Activated naive CD8-positive, alpha-beta T cell treated with anti-CD3 and anti-CD28 coated beads, Interleukin-2, amount 10 ng/mL, durations not matched to agents 7 days and 5 days (primary cell): ENCODE measurements at regions not wholly inside any gene's neighbourhood (a gene's known extent, or its start where the extent isn't known, plus 50 kb on each side); places are given as distances from the start of the nearest gene placed in this dataset.
"Not testable (repeated sequence)": the region's sequence is repeated elsewhere in the genome, so short reads cannot be mapped to it uniquely, and the experiment has no call there.

Experiments used
- ATAC-seq: fragments of 150-1000 bp; cut with Tn5 transposase; one replicate; pipeline ENCODE4 v1.10.0; 2021; ENCODE audit warnings: low read depth, moderate library complexity
- POLR2A ChIA-PET: fragments of 350-600 bp; sonication (Branson Sonifier 250); formaldehyde crosslinking; loops from one replicate; lab custom pipeline; 2021; ENCODE audit warnings: antibody characterized with exemption; lab: Charles Lee
- DNase-seq: peaks from one replicate; pipeline ENCODE4 v3.0.0; 2021
- H3K27ac Mint-ChIP-seq: one replicate; pipeline ENCODE4 v1.8.0; 2022; ENCODE audit warnings: mild to moderate bottlenecking, mixed read lengths
- H3K27me3 Mint-ChIP-seq: one replicate; pipeline ENCODE4 v1.8.0; 2022; ENCODE audit warnings: mild to moderate bottlenecking, moderate library complexity, mixed read lengths
- H3K36me3 Mint-ChIP-seq: one replicate; pipeline ENCODE4 v1.8.0; 2021; ENCODE audit warnings: mild to moderate bottlenecking, mixed read lengths
- H3K4me1 Mint-ChIP-seq: one replicate; pipeline ENCODE4 v1.8.0; 2021; ENCODE audit warnings: mixed read lengths
- H3K4me3 Mint-ChIP-seq: one replicate; pipeline ENCODE4 v1.8.0; 2022; ENCODE audit warnings: mild to moderate bottlenecking, moderate library complexity, mixed read lengths
- H3K9me3 Mint-ChIP-seq: one replicate; pipeline ENCODE4 v1.8.0; 2021; ENCODE audit warnings: mixed read lengths

DNA sequence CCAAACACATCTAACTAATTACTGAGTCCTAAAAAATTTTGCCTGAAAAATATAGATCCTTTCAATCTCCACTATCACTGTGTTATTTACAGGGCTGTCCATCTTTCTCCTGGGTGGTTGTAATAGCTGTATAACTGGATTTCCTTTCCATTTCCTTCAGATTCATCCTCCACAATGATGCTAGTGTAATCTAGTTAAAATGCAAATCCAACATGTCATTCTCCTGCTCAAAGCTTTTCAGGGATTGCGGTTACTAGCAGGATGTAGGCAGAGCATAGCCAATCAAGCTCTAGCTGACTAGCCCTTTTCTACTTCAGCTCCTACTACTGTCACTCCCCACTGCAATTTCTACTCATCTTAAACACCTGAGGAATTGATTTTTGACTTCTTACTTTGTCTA is 283.0 kb downstream of the RAB38 start:
- H3K27me3 Mint-ChIP-seq: peaks cover 2% of the 10 kb centered on the region
- no peaks in the 10 kb centered on the region for H3K9me3 Mint-ChIP-seq
- no peak overlapping the region for H3K27ac Mint-ChIP-seq
- no peaks in the 10 kb centered on the region for H3K36me3 Mint-ChIP-seq
- DNase-seq (no peak), ATAC-seq (no peak)
- POLR2A ChIA-PET: no interaction called here
- no peaks in the 10 kb centered on the region for H3K4me1 Mint-ChIP-seq
- no peak overlapping the region for H3K4me3 Mint-ChIP-seq

DNA sequence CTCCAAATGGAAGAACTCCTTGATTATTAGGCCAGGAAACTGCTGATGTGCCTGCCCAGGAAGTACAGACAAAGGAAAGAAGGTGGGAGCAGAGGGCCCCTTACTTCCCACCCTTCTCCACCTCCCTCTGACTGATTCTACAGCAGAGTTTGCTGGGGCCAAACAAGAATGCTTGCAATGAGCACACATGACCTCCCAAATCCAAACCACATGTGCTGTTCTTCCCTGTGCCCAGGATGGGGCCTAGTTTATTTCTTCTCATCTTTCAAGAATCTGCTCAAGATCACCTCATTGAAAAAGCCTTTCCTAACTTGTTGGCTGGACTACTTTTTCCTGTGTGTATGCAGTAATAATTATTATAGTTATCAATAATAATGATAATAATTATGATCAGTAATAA is 286.1 kb downstream of the RAB38 start:
- ATAC-seq (no peak), DNase-seq (no peak)
- Mint-ChIP-seq H3K4me1 (no peaks in the 10 kb centered on the region), H3K36me3 (no peaks in the 10 kb centered on the region), H3K9me3 (no peaks in the 10 kb centered on the region), H3K27me3 (peaks cover 2% of the 10 kb centered on the region), H3K27ac (no peak overlapping the region), H3K4me3 (no peak overlapping the region)
- POLR2A ChIA-PET: no interaction called here

DNA sequence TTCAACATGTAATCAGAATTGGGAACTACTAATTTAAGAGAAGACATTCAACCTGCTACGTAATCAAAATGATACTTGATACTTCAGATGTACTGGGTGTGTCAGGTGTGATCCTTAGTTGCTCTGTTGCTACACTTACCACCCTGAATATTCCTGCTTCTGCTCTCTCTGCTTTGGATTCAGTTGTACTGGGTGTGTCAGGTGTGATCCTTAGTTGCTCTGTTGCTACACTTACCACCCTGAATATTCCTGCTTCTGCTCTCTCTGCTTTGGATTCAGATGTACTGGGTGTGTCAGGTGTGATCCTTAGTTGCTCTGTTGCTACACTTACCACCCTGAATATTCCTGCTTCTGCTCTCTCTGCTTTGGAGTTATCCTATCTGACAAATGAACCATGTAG is 290.2 kb downstream of the RAB38 start:
- H3K4me1 Mint-ChIP-seq, DNase-seq, H3K36me3 Mint-ChIP-seq, H3K27me3 Mint-ChIP-seq, ATAC-seq, H3K27ac Mint-ChIP-seq, H3K9me3 Mint-ChIP-seq, H3K4me3 Mint-ChIP-seq, POLR2A ChIA-PET: not testable (repeated sequence)

DNA sequence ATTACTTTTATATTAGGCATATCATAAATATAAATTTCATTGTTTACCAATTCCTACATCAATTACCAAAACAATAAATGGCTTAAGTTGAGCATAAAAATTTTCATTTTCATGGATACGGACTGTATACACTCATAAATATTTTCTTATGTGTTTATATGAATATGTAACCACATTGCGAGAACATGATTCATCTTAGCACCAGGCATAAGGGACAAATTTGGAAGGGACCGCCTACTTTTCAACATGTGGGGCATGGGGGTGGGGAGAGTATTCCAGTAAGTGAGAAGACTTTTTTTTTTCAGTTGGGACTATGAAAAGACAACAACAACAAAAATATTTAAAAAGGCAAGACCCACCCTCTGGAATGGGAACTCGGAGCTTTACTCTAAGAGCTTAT is 296.1 kb downstream of the RAB38 start:
- no peaks in the 10 kb centered on the region for H3K36me3 Mint-ChIP-seq
- H3K27me3 Mint-ChIP-seq: no peaks in the 10 kb centered on the region
- no peak overlapping the region for H3K27ac Mint-ChIP-seq
- POLR2A ChIA-PET: no interaction called here
- no peak overlapping the region for H3K4me3 Mint-ChIP-seq
- no peaks in the 10 kb centered on the region for H3K9me3 Mint-ChIP-seq
- DNase-seq (no peak), ATAC-seq (no peak)
- no peaks in the 10 kb centered on the region for H3K4me1 Mint-ChIP-seq

DNA sequence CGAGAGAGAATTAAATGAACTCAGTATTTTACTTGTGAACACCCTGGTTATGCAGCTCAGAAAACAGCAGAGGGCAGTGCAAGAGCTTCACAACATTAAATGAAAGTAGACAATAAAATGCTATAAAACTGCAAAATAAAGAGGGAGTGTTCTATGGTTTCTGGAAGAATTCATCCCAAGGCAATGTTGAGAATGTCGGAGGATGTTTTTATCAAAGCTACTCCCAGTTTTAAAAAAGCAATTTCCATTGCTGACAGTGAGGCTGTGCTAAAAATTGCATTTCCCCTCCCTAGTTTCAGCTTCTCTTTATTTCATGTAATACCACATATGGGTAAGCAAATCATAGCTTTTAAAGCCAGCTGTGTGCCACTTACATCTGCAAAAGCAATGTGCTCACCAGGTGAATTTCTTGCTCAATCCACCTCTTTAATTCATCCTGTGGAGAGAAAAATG is 296.8 kb downstream of the RAB38 start:
- no peaks in the 10 kb centered on the region for H3K4me1 Mint-ChIP-seq

DNA sequence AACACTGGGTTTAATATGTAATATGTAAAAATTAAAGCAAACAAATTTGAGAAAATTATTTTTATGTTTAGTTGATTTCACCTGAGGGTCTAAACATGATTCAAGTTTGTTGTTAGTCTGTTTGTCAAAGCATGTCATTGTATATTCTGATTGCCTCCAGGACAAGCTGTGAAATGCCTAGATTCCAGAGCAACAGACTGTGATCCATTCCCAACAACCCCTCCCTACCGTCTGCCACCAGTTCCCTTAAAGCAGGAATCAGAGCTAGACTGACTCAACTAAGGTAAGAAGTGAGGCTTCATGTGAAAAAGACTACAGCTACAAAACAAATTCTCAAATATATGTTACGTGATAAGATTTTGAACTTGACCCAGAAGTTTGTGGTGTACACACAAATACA is 304.2 kb downstream of the RAB38 start:
- no peaks in the 10 kb centered on the region for H3K4me1 Mint-ChIP-seq
- DNase-seq (no peak), ATAC-seq (no peak)
- H3K27me3 Mint-ChIP-seq: no peaks in the 10 kb centered on the region
- no peaks in the 10 kb centered on the region for H3K9me3 Mint-ChIP-seq
- H3K4me3 Mint-ChIP-seq: no peak overlapping the region
- H3K27ac Mint-ChIP-seq: no peak overlapping the region
- POLR2A ChIA-PET: no interaction called here
- no peaks in the 10 kb centered on the region for H3K36me3 Mint-ChIP-seq

More for the DNA sequence above, 296.8 kb downstream of the RAB38 start:
- no peak for DNase-seq
- H3K27ac Mint-ChIP-seq: no peak overlapping the region
- no peak for ATAC-seq
- no peaks in the 10 kb centered on the region for H3K9me3 Mint-ChIP-seq
- H3K27me3 Mint-ChIP-seq: no peaks in the 10 kb centered on the region
- H3K36me3 Mint-ChIP-seq: no peaks in the 10 kb centered on the region
- POLR2A ChIA-PET: no interaction called here
- no peak overlapping the region for H3K4me3 Mint-ChIP-seq

DNA sequence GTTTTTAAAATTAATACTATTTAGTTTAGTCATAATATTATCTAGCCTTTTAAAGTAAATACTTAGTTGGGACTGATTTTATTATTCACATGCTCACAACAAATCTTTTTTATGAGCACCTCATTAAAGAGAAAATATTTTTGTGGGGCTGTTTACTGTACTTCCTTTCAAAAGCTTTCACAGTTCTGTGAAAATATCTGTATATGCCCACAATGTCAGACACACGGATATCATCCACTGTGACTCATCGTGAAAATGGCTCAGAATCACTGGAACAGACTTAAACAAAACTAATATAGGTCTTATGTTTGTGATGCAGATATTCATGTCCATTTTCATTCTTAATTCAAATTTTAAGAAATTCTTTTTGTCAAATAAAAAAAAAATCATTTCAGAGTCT is 305.2 kb downstream of the RAB38 start:
- no peak for DNase-seq
- POLR2A ChIA-PET: no interaction called here
- Mint-ChIP-seq H3K27ac (no peak overlapping the region), H3K9me3 (no peaks in the 10 kb centered on the region), H3K27me3 (no peaks in the 10 kb centered on the region), H3K36me3 (no peaks in the 10 kb centered on the region), H3K4me3 (no peak overlapping the region), H3K4me1 (no peaks in the 10 kb centered on the region)
- no peak for ATAC-seq

DNA sequence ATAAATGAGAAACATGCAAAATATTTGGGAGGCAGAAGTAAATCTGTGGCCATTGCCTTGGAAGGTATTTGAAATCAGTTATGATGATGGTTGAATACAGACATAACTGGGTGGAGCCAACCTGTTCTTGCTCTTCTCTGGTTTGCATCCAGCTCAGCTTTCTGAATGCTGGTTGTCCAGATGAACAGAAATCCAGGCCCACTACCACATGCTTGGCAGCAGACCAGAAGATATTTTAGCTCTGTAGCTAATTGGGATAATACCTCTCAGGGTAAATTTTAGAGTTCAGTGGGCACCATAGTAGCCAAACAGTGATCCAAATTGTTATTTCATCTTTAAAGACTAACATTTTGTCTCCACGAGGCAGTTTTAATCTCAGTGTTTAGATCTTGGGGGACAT is 308.3 kb downstream of the RAB38 start:
- peaks cover 1% of the 10 kb centered on the region for H3K4me1 Mint-ChIP-seq
- POLR2A ChIA-PET: no interaction called here
- no peak overlapping the region for H3K27ac Mint-ChIP-seq
- H3K27me3 Mint-ChIP-seq: no peaks in the 10 kb centered on the region
- DNase-seq (no peak), ATAC-seq (no peak)
- H3K9me3 Mint-ChIP-seq: no peaks in the 10 kb centered on the region
- H3K36me3 Mint-ChIP-seq: no peaks in the 10 kb centered on the region
- H3K4me3 Mint-ChIP-seq: no peak overlapping the region

DNA sequence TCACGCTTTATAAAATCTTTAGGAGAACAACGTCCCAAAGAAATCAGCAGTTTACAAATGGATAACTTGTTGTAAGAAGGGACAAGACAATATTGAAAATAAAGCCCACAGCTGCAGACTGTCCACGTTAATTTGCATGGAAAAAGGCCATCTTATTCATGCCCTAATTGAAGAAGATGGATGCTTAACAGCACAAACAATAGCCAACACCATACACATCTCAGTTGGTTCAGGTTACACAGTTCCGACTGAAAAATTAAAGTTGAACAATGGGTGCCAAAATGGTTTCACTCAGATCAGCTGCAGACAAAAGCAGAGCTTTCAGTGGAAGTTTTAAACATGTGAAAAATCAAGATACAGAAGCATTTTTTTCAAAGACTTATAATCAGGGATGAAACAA is 314.2 kb downstream of the RAB38 start:
- Mint-ChIP-seq H3K9me3 (no peaks in the 10 kb centered on the region), H3K4me1 (peaks cover 1% of the 10 kb centered on the region), H3K4me3 (no peak overlapping the region), H3K36me3 (no peaks in the 10 kb centered on the region), H3K27me3 (no peaks in the 10 kb centered on the region), H3K27ac (no peak overlapping the region)
- ATAC-seq: no peak
- DNase-seq: no peak
- POLR2A ChIA-PET: no interaction called here

DNA sequence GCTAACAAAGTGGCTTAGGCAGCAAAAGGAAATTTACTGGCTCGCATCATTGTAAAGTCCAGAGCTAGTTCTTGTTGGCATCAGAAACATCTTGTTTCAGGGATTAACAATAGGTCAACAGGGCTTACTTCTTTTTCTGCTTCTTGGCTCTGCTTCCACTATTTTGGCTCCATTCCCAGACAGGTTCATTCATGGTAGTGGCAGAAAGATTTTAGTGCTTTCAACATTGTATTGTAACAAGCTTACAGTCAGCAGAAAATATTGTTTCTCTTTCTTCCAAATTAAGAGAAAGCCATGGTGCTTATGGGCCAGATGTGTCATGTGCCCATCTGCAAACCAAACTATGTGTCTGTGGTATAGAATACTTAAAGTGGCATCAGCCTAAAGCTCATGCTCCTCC is 315.6 kb downstream of the RAB38 start:
- Mint-ChIP-seq H3K4me1 (no peaks in the 10 kb centered on the region), H3K27me3 (no peaks in the 10 kb centered on the region), H3K4me3 (no peak overlapping the region), H3K36me3 (no peaks in the 10 kb centered on the region), H3K9me3 (no peaks in the 10 kb centered on the region), H3K27ac (no peak overlapping the region)
- ATAC-seq (no peak), DNase-seq (no peak)
- POLR2A ChIA-PET: no interaction called here

DNA sequence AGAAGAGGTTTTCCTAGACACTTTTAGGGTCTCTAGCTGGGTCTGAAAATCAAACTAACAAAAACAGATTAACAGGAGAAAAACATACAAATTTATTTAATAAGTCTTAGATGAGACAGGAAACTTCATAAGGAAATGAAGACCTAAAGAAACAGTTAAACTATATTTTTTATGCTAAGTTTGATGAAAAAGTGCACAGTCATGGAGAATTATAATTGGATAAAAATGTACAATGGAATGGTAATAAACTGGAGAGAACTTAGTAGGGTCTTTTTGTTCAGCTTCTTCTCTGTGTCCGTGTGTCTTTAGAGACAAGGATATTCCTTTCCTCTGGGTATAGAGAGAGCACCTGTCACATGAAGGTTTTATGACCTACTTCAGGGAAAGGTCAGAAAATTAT is 323.4 kb downstream of the RAB38 start:
- ATAC-seq (no peak), DNase-seq (no peak)
- POLR2A ChIA-PET: no interaction called here
- H3K27me3 Mint-ChIP-seq: no peaks in the 10 kb centered on the region
- H3K36me3 Mint-ChIP-seq: no peaks in the 10 kb centered on the region
- no peaks in the 10 kb centered on the region for H3K4me1 Mint-ChIP-seq
- H3K4me3 Mint-ChIP-seq: no peak overlapping the region
- H3K27ac Mint-ChIP-seq: no peak overlapping the region
- no peaks in the 10 kb centered on the region for H3K9me3 Mint-ChIP-seq

DNA sequence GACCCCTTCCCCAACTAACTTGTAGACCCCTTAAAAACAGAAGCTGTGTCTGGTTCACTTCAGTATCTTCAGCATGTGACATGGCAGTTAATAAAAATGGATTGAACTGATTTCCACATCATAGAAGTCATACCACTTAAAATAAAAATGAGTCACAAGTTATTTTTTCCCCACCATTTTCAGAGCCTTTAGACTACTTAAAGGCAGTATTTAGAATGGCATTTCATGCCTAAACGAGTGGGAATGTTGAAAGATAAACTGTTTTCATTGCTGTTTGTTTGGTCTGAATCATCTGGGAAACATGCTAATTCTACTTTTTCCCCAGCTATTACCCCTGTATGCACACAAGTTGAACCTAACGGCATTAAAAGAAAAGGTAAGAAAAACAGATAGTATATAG is 324.0 kb downstream of the RAB38 start:
- Mint-ChIP-seq H3K4me3 (no peak overlapping the region), H3K36me3 (no peaks in the 10 kb centered on the region), H3K27ac (no peak overlapping the region), H3K4me1 (no peaks in the 10 kb centered on the region), H3K27me3 (no peaks in the 10 kb centered on the region), H3K9me3 (no peaks in the 10 kb centered on the region)
- ATAC-seq (no peak), DNase-seq (no peak)
- POLR2A ChIA-PET: no interaction called here

DNA sequence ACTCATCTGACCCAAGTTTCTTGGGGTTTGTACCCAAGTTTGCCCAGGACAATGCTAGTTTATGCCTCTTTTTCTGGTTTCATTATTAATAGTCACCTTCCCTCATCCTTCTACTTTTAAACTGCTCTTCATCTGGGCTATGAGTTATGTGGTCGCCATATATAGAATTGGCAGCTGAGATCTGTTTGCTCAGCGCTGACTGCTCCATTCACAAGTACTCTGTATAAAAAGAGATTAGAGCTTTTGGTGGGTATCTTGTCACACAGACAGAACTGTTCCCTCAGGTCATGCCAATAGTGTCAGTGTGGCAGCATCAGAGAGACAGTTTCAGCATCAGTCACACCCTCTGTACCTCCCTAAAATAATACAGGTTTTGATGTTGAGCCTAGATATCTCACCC is 326.0 kb downstream of the RAB38 start:
- no peak overlapping the region for H3K27ac Mint-ChIP-seq
- H3K27me3 Mint-ChIP-seq: no peaks in the 10 kb centered on the region
- H3K36me3 Mint-ChIP-seq: no peaks in the 10 kb centered on the region
- H3K4me1 Mint-ChIP-seq: no peaks in the 10 kb centered on the region
- no peak for ATAC-seq
- no peaks in the 10 kb centered on the region for H3K9me3 Mint-ChIP-seq
- no peak for DNase-seq
- POLR2A ChIA-PET: no interaction called here
- H3K4me3 Mint-ChIP-seq: no peak overlapping the region

DNA sequence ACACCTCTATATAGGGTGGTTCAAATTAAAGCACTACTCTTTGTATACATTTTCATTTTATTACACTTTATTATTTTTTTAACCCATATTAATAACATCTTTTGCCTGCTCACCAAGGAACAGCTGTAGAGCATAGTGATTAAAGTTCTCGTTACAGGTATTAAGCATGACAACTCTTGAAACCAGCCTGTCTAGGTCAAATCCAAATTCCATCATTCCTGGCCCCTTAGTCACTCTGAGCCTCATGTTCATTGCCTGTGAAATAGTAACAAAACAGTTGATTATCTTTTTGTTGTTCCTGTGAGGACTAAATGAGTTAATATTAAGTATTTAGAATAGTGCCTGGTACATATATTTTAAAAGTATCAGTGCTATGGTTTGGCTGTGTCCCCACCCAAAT is 334.5 kb downstream of the RAB38 start:
- no peaks in the 10 kb centered on the region for H3K9me3 Mint-ChIP-seq
- H3K4me3 Mint-ChIP-seq: no peak overlapping the region
- POLR2A ChIA-PET: no interaction called here
- no peaks in the 10 kb centered on the region for H3K4me1 Mint-ChIP-seq
- DNase-seq (no peak), ATAC-seq (no peak)
- no peaks in the 10 kb centered on the region for H3K27me3 Mint-ChIP-seq
- no peak overlapping the region for H3K27ac Mint-ChIP-seq
- no peaks in the 10 kb centered on the region for H3K36me3 Mint-ChIP-seq

DNA sequence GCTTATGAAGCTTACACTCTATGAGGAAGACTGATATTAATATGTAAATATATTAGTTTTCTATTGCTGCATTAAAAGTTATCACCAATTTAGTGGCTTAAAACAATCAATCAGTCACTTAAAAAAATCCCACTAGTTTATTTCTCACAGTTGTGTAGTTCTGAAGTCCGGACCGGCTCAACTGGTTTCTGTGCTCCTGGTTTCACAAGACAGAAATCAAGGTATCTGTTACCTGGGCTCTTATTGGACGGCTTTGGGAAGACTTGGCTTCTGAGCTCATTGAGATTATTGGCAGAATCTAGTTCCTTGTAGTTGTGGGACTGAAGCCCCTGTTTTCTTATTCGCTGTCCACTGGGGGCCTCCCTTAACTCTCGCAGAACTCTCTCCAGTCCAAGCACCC is 343.0 kb downstream of the RAB38 start:
- H3K36me3 Mint-ChIP-seq: no peaks in the 10 kb centered on the region
- no peak overlapping the region for H3K4me3 Mint-ChIP-seq
- H3K27ac Mint-ChIP-seq: no peak overlapping the region
- ATAC-seq: no peak
- H3K27me3 Mint-ChIP-seq: no peaks in the 10 kb centered on the region
- no peak for DNase-seq
- no peaks in the 10 kb centered on the region for H3K4me1 Mint-ChIP-seq
- no peaks in the 10 kb centered on the region for H3K9me3 Mint-ChIP-seq
- POLR2A ChIA-PET: no interaction called here
